GM12891 (cell line): ENCODE measurements at regions not wholly inside any gene's neighbourhood (a gene's known extent, or its start where the extent isn't known, plus 50 kb on each side); places are given as distances from the start of the nearest gene placed in this dataset.

ENCODE experiments used
- DNase-seq: peaks from one replicate; pipeline ENCODE4 v3.0.0; 2011; ENCODE audit warnings: low spot score; ENCODE audit not compliant: insufficient read length
- FAIRE-seq: peaks from 2 replicates; lab custom pipeline; 2011; peaks lifted over from hg19 to GRCh38; lab: Jason Lieb, UNC
- PAX5 ChIP-seq: IDR thresholded peaks from 2 replicates; pipeline ENCODE4 v1.6.1; 2011; ENCODE audit warnings: low read length, moderate library complexity, mild to moderate bottlenecking; ENCODE audit not compliant: insufficient read depth, severe bottlenecking
- POLR2A ChIP-seq: IDR thresholded peaks from 2 replicates; pipeline ENCODE4 v1.6.1; 2011; ENCODE audit warnings: low read depth, low read length, control low read depth
- POLR2AphosphoS5 ChIP-seq: IDR thresholded peaks from 2 replicates; pipeline ENCODE4 v1.6.1; 2011; ENCODE audit warnings: low read depth, low read length, control low read depth
- POU2F2 ChIP-seq: IDR thresholded peaks from 2 replicates; pipeline ENCODE4 v1.6.1; 2011; ENCODE audit warnings: low read depth, mild to moderate bottlenecking, control low read depth, low read length, moderate library complexity
- SPI1 ChIP-seq: IDR thresholded peaks from 2 replicates; pipeline ENCODE4 v1.6.1; 2011; ENCODE audit warnings: low read depth, low read length, control low read depth
- TAF1 ChIP-seq: IDR thresholded peaks from 2 replicates; pipeline ENCODE4 v1.6.1; 2011; ENCODE audit warnings: low read depth, low read length, control low read depth

DNA sequence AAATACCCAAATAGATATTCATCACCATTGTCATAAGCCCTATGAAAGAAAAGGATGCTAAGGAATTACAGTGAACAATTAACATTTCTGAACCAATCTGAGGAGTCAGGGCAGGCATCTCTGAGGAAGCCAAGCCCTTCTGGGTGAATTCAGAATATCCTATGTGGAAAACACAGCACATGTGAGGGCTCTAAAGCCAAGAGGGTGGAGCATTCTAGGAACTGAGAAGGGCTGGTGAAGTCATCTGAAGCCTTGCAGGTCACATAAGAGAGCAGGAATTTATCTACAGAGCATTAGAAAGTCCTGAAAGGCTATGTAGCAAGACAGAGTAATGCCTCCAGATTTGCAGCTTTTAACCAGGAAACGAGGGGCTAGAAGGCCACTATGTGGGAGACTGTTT is 195.7 kb downstream of the SPATA18 start:
- FAIRE-seq = no peak
- no peak for TF ChIP-seq SPI1
- TF ChIP-seq POLR2AphosphoS5 = no peak
- no peak for TF ChIP-seq TAF1
- TF ChIP-seq POU2F2 = no peak
- TF ChIP-seq PAX5 = no peak
- no peak for TF ChIP-seq POLR2A
- no peak for DNase-seq

DNA sequence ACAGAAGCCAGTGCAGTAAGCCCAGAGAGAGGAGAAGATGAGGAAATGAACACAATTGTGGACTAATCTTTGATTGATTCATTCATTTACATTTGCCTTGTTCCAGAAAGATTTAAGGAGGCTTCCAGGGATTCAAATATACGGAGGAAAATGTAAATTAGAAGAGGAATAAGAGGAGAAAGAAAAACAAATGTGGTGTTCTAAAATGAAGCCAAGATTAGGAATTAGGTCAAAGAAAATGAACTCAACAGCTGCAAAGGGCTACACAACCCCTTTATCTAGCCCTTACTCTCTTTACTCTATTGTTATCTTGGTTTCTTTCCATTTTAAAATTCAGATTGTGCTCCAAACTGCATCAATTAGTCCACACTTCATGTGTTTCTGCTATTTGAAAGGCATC is 196.8 kb downstream of the SPATA18 start:
- FAIRE-seq (no peak), DNase-seq (no peak)
- TF ChIP-seq TAF1 (no peak), PAX5 (no peak), POLR2A (no peak), POU2F2 (no peak), SPI1 (no peak), POLR2AphosphoS5 (no peak)

DNA sequence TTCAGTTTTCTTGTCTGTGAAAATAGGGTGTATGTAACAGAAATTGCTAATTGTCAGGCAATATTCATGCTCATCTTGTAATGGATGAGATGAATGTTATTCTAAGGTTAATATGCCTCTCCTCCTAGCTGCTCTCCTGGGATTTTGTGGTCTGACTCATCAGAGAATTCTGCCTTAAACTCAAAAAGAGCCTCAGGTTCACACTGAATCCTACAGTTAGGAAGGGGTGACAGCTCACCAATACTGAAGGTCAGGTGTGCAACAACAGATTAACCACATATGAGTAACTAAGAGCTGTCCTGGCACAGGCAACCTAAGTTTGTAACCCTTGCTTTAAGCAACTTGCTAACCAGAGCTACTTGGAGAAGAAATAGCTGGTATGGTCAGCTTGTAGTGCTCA is 197.7 kb downstream of the SPATA18 start:
- FAIRE-seq (no peak), DNase-seq (no peak)
- TF ChIP-seq TAF1 (no peak), PAX5 (no peak), SPI1 (no peak), POLR2A (no peak)

DNA sequence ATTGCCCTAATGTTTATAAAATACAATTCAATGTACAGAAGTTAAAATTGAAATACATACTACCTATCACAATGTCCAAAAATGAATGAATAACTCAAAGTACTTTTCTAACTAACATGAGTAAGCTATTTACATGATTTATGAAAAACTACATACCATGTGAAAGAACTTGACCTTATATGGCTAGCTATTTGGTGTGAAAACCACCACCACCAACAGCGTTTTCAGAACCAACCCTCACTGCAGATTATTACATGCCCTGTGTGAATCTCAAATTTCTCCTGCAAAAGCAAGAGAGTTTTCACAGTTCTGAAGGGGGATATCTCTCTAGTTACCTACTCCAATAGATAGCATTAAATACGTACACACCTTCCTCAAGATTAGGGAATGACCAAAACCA is 198.5 kb downstream of the SPATA18 start:
- TF ChIP-seq PAX5 = no peak
- TF ChIP-seq TAF1 = no peak
- no peak for TF ChIP-seq SPI1
- TF ChIP-seq POLR2A = no peak
- TF ChIP-seq POLR2AphosphoS5 = no peak
- TF ChIP-seq POU2F2 = no peak
- DNase-seq (no peak), FAIRE-seq (no peak)

DNA sequence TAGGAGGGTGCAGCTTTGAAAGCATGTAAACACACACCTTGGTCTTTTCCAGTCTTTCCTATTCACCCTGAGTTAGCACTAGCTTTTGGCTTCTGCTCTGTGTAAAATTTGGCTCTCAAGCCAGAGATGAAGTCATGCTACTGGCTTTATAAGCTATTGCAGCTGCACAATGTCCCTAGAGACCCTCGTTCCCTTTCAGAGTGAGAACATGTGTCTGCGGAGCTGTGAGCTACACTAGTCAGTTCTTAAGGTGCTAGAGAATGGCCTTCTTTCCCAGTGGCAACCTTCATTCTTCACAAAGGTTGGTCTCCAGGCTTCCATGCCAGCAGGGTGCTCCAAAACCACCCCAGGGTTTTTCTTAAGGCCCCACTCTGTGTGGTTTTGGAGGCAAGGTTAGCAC is 199.1 kb downstream of the SPATA18 start:
- FAIRE-seq (no peak), DNase-seq (no peak)
- TF ChIP-seq POLR2AphosphoS5 = no peak
- TF ChIP-seq TAF1 = no peak
- TF ChIP-seq POLR2A = no peak
- TF ChIP-seq SPI1 = no peak
- no peak for TF ChIP-seq PAX5
- no peak for TF ChIP-seq POU2F2

DNA sequence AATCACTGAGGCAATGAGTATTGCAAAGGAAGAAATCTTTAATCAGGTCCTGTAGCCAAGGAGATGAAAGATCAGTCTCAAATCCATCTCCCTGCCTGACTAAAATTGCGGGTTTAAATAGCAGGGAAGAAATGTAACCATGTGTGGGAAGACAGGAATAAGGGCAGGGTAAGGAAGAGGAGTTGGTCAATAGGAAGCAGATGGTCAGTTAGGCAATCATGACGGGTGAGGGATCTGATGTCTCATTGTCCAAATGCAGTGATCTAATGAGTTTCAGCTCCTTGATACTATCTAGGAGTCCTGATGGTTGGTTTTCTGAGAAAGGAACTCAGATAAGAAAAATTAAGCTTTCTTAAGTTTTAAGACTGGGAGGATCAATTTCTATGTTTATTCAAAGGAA is 200.8 kb downstream of the SPATA18 start:
- FAIRE-seq = no peak
- TF ChIP-seq POLR2A = no peak
- TF ChIP-seq TAF1 = no peak
- TF ChIP-seq PAX5 = no peak
- no peak for TF ChIP-seq POLR2AphosphoS5
- TF ChIP-seq SPI1 = no peak
- TF ChIP-seq POU2F2 = no peak
- DNase-seq = no peak

DNA sequence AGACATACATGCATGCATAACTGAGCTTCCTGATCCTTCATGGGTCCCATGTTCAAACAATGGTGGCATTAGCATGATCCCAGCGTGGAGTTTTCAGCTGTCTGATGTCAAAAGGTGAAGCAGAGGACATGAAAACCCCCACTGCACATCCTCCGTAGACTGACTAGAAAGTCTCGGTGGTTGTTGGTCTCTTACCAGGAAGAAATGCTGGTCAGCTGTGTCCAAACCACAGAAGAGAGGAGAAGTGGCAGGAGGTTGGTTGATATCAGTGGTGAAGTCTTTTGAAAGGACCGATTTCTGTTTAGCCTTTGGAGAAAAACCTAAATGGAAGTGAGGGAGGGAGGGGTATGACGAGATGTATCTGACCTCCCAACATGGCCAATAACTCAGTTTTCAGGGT is 201.9 kb downstream of the SPATA18 start:
- no peak for FAIRE-seq
- DNase-seq = no peak
- no peak for TF ChIP-seq POU2F2

DNA sequence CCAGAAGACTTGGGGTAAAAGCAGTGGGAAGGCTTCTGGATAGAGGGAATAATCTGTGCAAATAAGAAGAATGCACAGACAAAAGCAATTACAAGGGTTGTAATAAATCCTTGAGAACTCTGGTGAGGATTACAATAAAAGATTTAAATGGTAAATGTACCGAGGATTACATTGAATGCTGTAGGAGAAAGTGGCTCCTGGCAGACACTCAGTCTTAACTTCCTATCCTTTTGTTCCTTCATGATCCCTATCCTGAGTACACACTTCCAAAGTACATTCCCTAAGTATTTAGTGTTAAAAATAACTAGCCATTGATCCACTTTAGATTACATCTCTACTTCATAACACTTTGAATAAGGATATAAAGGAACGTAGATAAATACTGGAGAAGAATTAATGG is 205.4 kb downstream of the SPATA18 start:
- no peak for TF ChIP-seq POU2F2
- no peak for TF ChIP-seq TAF1
- no peak for TF ChIP-seq PAX5
- TF ChIP-seq POLR2AphosphoS5 = no peak
- no peak for TF ChIP-seq POLR2A
- TF ChIP-seq SPI1 = no peak
- DNase-seq (no peak), FAIRE-seq (no peak)

DNA sequence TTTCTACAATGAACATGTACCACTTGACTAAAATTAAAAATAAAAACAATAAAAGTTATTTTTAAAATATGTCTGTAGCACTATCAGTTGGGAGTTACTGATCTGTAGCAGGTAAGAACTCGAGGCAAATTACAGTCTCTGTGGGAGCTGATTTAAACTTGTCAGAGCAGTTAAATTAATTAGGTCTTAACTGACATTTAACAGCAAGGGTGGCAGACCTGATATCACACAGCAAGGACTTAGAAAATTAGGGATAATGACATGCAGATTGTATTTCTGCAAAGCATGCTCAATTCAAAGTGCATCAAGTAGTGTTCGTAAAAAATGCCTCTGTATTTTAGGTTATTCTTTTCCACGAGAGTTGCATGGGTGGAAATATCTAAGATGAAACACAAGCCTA is 208.9 kb downstream of the SPATA18 start:
- FAIRE-seq (no peak), DNase-seq (no peak)
- TF ChIP-seq POU2F2 = no peak
- no peak for TF ChIP-seq TAF1
- no peak for TF ChIP-seq POLR2A
- TF ChIP-seq POLR2AphosphoS5 = no peak
- no peak for TF ChIP-seq SPI1
- no peak for TF ChIP-seq PAX5

DNA sequence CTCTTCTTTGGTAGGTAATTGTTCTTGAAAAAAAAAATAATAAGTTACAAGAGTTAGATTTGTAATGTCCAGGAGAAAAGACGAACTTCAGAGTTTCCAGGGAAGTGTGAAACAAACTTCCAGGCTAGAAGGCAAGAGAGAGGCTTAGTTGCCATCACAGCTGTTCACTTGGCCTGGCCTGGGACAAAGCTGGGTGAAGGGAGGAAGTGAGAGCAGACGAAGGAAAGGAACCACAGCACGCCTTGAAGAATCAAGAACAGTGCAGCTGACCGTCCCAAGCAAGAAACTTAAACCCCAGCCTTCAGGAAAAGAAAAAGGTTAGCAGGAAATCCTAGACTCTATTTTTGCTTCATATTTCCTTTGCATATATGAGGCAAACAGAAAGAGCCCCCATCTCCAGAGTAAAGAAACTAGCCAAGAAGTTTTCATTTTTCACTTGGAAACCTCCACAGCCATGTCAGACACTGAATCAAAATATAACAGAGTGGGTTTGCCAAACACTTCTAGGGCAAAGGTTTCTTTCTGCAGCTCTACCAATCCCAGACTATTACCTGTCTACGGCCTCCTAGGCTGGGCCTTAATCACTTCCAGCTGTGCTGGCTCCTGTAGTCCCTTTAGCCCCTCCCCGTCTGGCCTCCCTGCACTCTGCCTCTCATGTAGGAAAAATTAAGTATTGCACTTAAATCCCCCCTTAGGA is 209.6 kb downstream of the SPATA18 start:
- DNase-seq = no peak
- TF ChIP-seq TAF1 = no peak
- TF ChIP-seq SPI1 = peak; percentile 37; the same call in 1 of the 2 replicates
- FAIRE-seq = no peak

DNA sequence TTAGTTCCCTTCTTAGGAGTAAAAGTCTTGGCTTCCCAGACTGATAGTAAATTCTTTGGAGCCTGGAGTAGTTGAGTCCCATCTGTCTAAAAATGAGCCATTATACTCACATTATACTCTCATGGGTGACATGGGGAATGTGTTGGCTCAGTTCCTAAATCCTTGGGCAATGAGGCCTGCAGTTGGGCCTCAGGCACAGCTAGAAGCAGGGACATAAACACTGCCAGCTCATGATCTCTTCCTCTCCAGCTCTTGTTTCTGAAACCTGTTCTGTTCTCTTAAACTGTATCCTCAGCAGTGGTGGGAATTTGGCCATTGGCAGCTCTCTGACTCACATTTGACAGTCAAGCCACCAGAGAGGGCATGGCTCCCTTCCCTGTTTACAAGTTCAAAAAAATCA is 212.5 kb downstream of the SPATA18 start:
- DNase-seq = no peak
- no peak for FAIRE-seq

More for the DNA sequence above, 212.5 kb downstream of the SPATA18 start:
- no peak for TF ChIP-seq POLR2A
- no peak for TF ChIP-seq PAX5
- no peak for TF ChIP-seq POLR2AphosphoS5
- no peak for TF ChIP-seq SPI1
- no peak for TF ChIP-seq TAF1
- TF ChIP-seq POU2F2 = no peak
